ENCODE measurements at regions not wholly inside any gene's neighbourhood (a gene's known extent, or its start where the extent isn't known, plus 50 kb on each side); places are given as distances from the start of the nearest gene placed in this dataset.

GRCh38 chr3:103991-104390 is 92.6 kb upstream of the CHL1 start:
- Histone ChIP-seq H3K36me3 (ENCODE audit: control insufficient read depth, insufficient read depth, low read length) (no peaks in the 10 kb centered on the region), H3K4me1 (ENCODE audit: control insufficient read depth, insufficient read depth, low read length) (peaks cover 23% of the 10 kb centered on the region), H3K9ac (ENCODE audit: low read depth, low read length) (no peak overlapping the region), H3K27ac (ENCODE audit: low read depth, low read length) (no peak overlapping the region), H3K27me3 (ENCODE audit: control insufficient read depth, insufficient read depth, low read length) (no peaks in the 10 kb centered on the region), H3K9me3 (ENCODE audit: control insufficient read depth, insufficient read depth, low read length) (no peaks in the 10 kb centered on the region), H3K4me3 (ENCODE audit: low read depth, low read length) (no peak overlapping the region)

- Histone ChIP-seq H3K4me1 (ENCODE audit: control insufficient read depth, insufficient read depth, low read length) (peaks cover 19% of the 10 kb centered on the region), H3K9me3 (ENCODE audit: control insufficient read depth, insufficient read depth, low read length) (no peaks in the 10 kb centered on the region), H3K9ac (ENCODE audit: low read depth, low read length) (no peak overlapping the region), H3K36me3 (ENCODE audit: control insufficient read depth, insufficient read depth, low read length) (no peaks in the 10 kb centered on the region), H3K27me3 (ENCODE audit: control insufficient read depth, insufficient read depth, low read length) (no peaks in the 10 kb centered on the region), H3K4me3 (ENCODE audit: low read depth, low read length) (no peak overlapping the region), H3K27ac (ENCODE audit: low read depth, low read length) (no peak overlapping the region)
These were observed 91.0 kb upstream of the CHL1 start for GRCh38 chr3:105585-105984.

- no peaks in the 10 kb centered on the region for H3K36me3 ChIP-seq (ENCODE audit: control insufficient read depth, insufficient read depth, low read length)
- H3K9me3 ChIP-seq (ENCODE audit: control insufficient read depth, insufficient read depth, low read length): no peaks in the 10 kb centered on the region
- H3K4me3 ChIP-seq (ENCODE audit: low read depth, low read length): no peak overlapping the region
- no peak overlapping the region for H3K27ac ChIP-seq (ENCODE audit: low read depth, low read length)
- H3K9ac ChIP-seq (ENCODE audit: low read depth, low read length): no peak overlapping the region
- no peaks in the 10 kb centered on the region for H3K27me3 ChIP-seq (ENCODE audit: control insufficient read depth, insufficient read depth, low read length)
- H3K4me1 ChIP-seq (ENCODE audit: control insufficient read depth, insufficient read depth, low read length): peaks cover 24% of the 10 kb centered on the region
These were observed 89.9 kb upstream of the CHL1 start for GRCh38 chr3:106619-107018.

GRCh38 chr3:111143-112069 is 85.2 kb upstream of the CHL1 start:
- no peak overlapping the region for H3K4me3 ChIP-seq (ENCODE audit: low read depth, low read length)
- no peak overlapping the region for H3K9ac ChIP-seq (ENCODE audit: low read depth, low read length)
- H3K4me1 ChIP-seq (ENCODE audit: control insufficient read depth, insufficient read depth, low read length): peaks cover 11% of the 10 kb centered on the region
- no peaks in the 10 kb centered on the region for H3K36me3 ChIP-seq (ENCODE audit: control insufficient read depth, insufficient read depth, low read length)
- no peaks in the 10 kb centered on the region for H3K9me3 ChIP-seq (ENCODE audit: control insufficient read depth, insufficient read depth, low read length)
- H3K27ac ChIP-seq (ENCODE audit: low read depth, low read length): no peak overlapping the region
- no peaks in the 10 kb centered on the region for H3K27me3 ChIP-seq (ENCODE audit: control insufficient read depth, insufficient read depth, low read length)

- Histone ChIP-seq H3K4me1 (ENCODE audit: control insufficient read depth, insufficient read depth, low read length) (peaks cover 11% of the 10 kb centered on the region), H3K27me3 (ENCODE audit: control insufficient read depth, insufficient read depth, low read length) (no peaks in the 10 kb centered on the region), H3K9me3 (ENCODE audit: control insufficient read depth, insufficient read depth, low read length) (no peaks in the 10 kb centered on the region)
These were observed 83.8 kb upstream of the CHL1 start for GRCh38 chr3:112773-113172.

GRCh38 chr3:118666-119065 is 77.9 kb upstream of the CHL1 start:
- Histone ChIP-seq H3K4me1 (ENCODE audit: control insufficient read depth, insufficient read depth, low read length) (no peaks in the 10 kb centered on the region), H3K4me3 (ENCODE audit: low read depth, low read length) (no peak overlapping the region), H3K36me3 (ENCODE audit: control insufficient read depth, insufficient read depth, low read length) (no peaks in the 10 kb centered on the region), H3K9ac (ENCODE audit: low read depth, low read length) (no peak overlapping the region), H3K27me3 (ENCODE audit: control insufficient read depth, insufficient read depth, low read length) (no peaks in the 10 kb centered on the region), H3K27ac (ENCODE audit: low read depth, low read length) (no peak overlapping the region), H3K9me3 (ENCODE audit: control insufficient read depth, insufficient read depth, low read length) (no peaks in the 10 kb centered on the region)

More at GRCh38 chr3:112773-113172, 83.8 kb upstream of the CHL1 start:
- no peak overlapping the region for H3K27ac ChIP-seq (ENCODE audit: low read depth, low read length)
- no peaks in the 10 kb centered on the region for H3K36me3 ChIP-seq (ENCODE audit: control insufficient read depth, insufficient read depth, low read length)
- H3K4me3 ChIP-seq (ENCODE audit: low read depth, low read length): no peak overlapping the region
- no peak overlapping the region for H3K9ac ChIP-seq (ENCODE audit: low read depth, low read length)

GRCh38 chr3:123341-123740 is 73.2 kb upstream of the CHL1 start:
- H3K27ac ChIP-seq (ENCODE audit: low read depth, low read length): no peak overlapping the region
- H3K9me3 ChIP-seq (ENCODE audit: control insufficient read depth, insufficient read depth, low read length): no peaks in the 10 kb centered on the region
- H3K36me3 ChIP-seq (ENCODE audit: control insufficient read depth, insufficient read depth, low read length): no peaks in the 10 kb centered on the region
- H3K9ac ChIP-seq (ENCODE audit: low read depth, low read length): no peak overlapping the region
- no peaks in the 10 kb centered on the region for H3K4me1 ChIP-seq (ENCODE audit: control insufficient read depth, insufficient read depth, low read length)
- no peaks in the 10 kb centered on the region for H3K27me3 ChIP-seq (ENCODE audit: control insufficient read depth, insufficient read depth, low read length)
- no peak overlapping the region for H3K4me3 ChIP-seq (ENCODE audit: low read depth, low read length)

- Histone ChIP-seq H3K9me3 (ENCODE audit: control insufficient read depth, insufficient read depth, low read length) (no peaks in the 10 kb centered on the region), H3K9ac (ENCODE audit: low read depth, low read length) (no peak overlapping the region), H3K4me1 (ENCODE audit: control insufficient read depth, insufficient read depth, low read length) (no peaks in the 10 kb centered on the region), H3K4me3 (ENCODE audit: low read depth, low read length) (no peak overlapping the region), H3K36me3 (ENCODE audit: control insufficient read depth, insufficient read depth, low read length) (no peaks in the 10 kb centered on the region), H3K27me3 (ENCODE audit: control insufficient read depth, insufficient read depth, low read length) (no peaks in the 10 kb centered on the region), H3K27ac (ENCODE audit: low read depth, low read length) (no peak overlapping the region)
These were observed 71.9 kb upstream of the CHL1 start for GRCh38 chr3:124557-125179.

- H3K36me3 ChIP-seq (ENCODE audit: control insufficient read depth, insufficient read depth, low read length): no peaks in the 10 kb centered on the region
- H3K4me3 ChIP-seq (ENCODE audit: low read depth, low read length): no peak overlapping the region
- no peaks in the 10 kb centered on the region for H3K27me3 ChIP-seq (ENCODE audit: control insufficient read depth, insufficient read depth, low read length)
- no peaks in the 10 kb centered on the region for H3K4me1 ChIP-seq (ENCODE audit: control insufficient read depth, insufficient read depth, low read length)
- no peak overlapping the region for H3K27ac ChIP-seq (ENCODE audit: low read depth, low read length)
- no peaks in the 10 kb centered on the region for H3K9me3 ChIP-seq (ENCODE audit: control insufficient read depth, insufficient read depth, low read length)
- no peak overlapping the region for H3K9ac ChIP-seq (ENCODE audit: low read depth, low read length)
These were observed 67.9 kb upstream of the CHL1 start for GRCh38 chr3:128515-129172.

- Histone ChIP-seq H3K9me3 (ENCODE audit: control insufficient read depth, insufficient read depth, low read length) (no peaks in the 10 kb centered on the region), H3K36me3 (ENCODE audit: control insufficient read depth, insufficient read depth, low read length) (no peaks in the 10 kb centered on the region), H3K4me1 (ENCODE audit: control insufficient read depth, insufficient read depth, low read length) (no peaks in the 10 kb centered on the region), H3K27ac (ENCODE audit: low read depth, low read length) (no peak overlapping the region), H3K4me3 (ENCODE audit: low read depth, low read length) (no peak overlapping the region), H3K27me3 (ENCODE audit: control insufficient read depth, insufficient read depth, low read length) (no peaks in the 10 kb centered on the region), H3K9ac (ENCODE audit: low read depth, low read length) (no peak overlapping the region)
These were observed 65.2 kb upstream of the CHL1 start for GRCh38 chr3:131151-131888.

All from HUES48 (cell line).